HepG2 (cell line): ENCODE measurements at regions not wholly inside any gene's neighbourhood (a gene's known extent, or its start where the extent isn't known, plus 50 kb on each side); places are given as distances from the start of the nearest gene placed in this dataset.

Experiments used
- ATAC-seq: fragments of 200-7000 bp; cut with Tn5 transposase; 3 replicates; pipeline ENCODE4 v1.9.1; 2020; ENCODE audit warnings: mild to moderate bottlenecking, moderate library complexity
- BruUV-seq: library from RNA; stranded (reverse); fragments of 400-500 nt; replicated peaks from 2 replicates; lab custom pipeline; 2021; lab: Mats Ljungman, UMichigan
- CTCF ChIA-PET: fragments of 300-600 bp; formaldehyde crosslinking; extraction: SDS; loops from one replicate; lab custom pipeline; 2021; ENCODE audit warnings: low total read pairs, inconsistent platforms, low intra/inter-chr PET ratio; lab: Yijun Ruan, JAX
- POLR2A ChIA-PET: fragments of 350-600 bp; sonication (Branson Sonifier 250); formaldehyde crosslinking; loops from one replicate; lab custom pipeline; 2020; ENCODE audit warnings: antibody characterized with exemption, inconsistent platforms; lab: Yijun Ruan, JAX
- DNase-seq: peaks from one replicate; pipeline ENCODE4 v3.0.0-alpha.2; 2015; ENCODE audit warnings: low spot score
- FAIRE-seq: peaks from 3 replicates; lab custom pipeline; 2011; peaks lifted over from hg19 to GRCh38; lab: Jason Lieb, UNC
- H2AFZ ChIP-seq: one replicate; pipeline ENCODE4 v1.6.1; 2011; ENCODE audit warnings: low read length, inconsistent platforms
- H3K27ac ChIP-seq: fragments of 300-600 bp; 3 replicates; pipeline ENCODE4 v1.8.0; 2011; ENCODE audit warnings: mixed run types, mild to moderate bottlenecking, mixed read lengths, low read length, inconsistent platforms; ENCODE audit not compliant: insufficient read depth; ENCODE audit errors: extremely low read length
- H3K27me3 ChIP-seq, 2 experiments: fragments of 200-600 bp in 1 of 2; 2 replicates in 1 of 2; 3 replicates in 1 of 2; pipeline versions ENCODE4 v1.6.0 to v1.8.0; 2011; ENCODE audit warnings: low read length in 2 of 2, mild to moderate bottlenecking in 2 of 2, moderate library complexity in 2 of 2, inconsistent platforms in 1 of 2; ENCODE audit not compliant: insufficient read depth in 2 of 2, control insufficient read depth in 1 of 2
- H3K36me3 ChIP-seq, 2 experiments: fragments of 200-600 bp in 1 of 2; replicated peaks in 1 of 2; 2 replicates in 1 of 2; 3 replicates in 1 of 2; pipeline versions ENCODE4 v1.5.1 to v1.8.0; 2011; ENCODE audit warnings: low read length in 2 of 2, inconsistent platforms in 1 of 2; ENCODE audit not compliant: insufficient read depth in 2 of 2, control insufficient read depth in 1 of 2
- H3K4me1 ChIP-seq: 2 replicates; pipeline ENCODE4 v1.5.1; 2012; ENCODE audit warnings: low read length, inconsistent platforms; ENCODE audit not compliant: insufficient read depth
- H3K4me2 ChIP-seq: 2 replicates; pipeline ENCODE4 v1.6.0; 2011; ENCODE audit warnings: low read depth, low read length, inconsistent platforms
- H3K4me3 ChIP-seq, 3 experiments: fragments of 200-600 bp in 1 of 3; sonication (generic), shearing (Covaris generic) in 1 of 3; replicated peaks in 1 of 3; 2 replicates each; pipeline ENCODE4 v1.5.1; 2011 to 2016; ENCODE audit warnings: low read length in 3 of 3, inconsistent platforms in 2 of 3, low read depth in 2 of 3, mild to moderate bottlenecking in 2 of 3, control low read depth in 1 of 3, mixed read lengths in 1 of 3; ENCODE audit not compliant: insufficient read depth in 1 of 3
- H3K79me2 ChIP-seq: one replicate; pipeline ENCODE4 v1.6.1; 2011; ENCODE audit warnings: low read length, inconsistent platforms; ENCODE audit not compliant: insufficient read depth
- H3K9ac ChIP-seq: 2 replicates; pipeline ENCODE4 v1.6.0; 2011; ENCODE audit warnings: mild to moderate bottlenecking, low read depth, low read length, inconsistent platforms; ENCODE audit not compliant: insufficient read depth
- H3K9me3 ChIP-seq: 2 replicates; pipeline ENCODE4 v1.5.1; 2012; ENCODE audit warnings: mild to moderate bottlenecking, low read length
- H4K20me1 ChIP-seq: 2 replicates; pipeline ENCODE4 v1.6.0; 2011; ENCODE audit warnings: inconsistent platforms, mild to moderate bottlenecking, low read length, moderate library complexity; ENCODE audit not compliant: insufficient read depth
- ATF7-NPFF ChIP-seq: sonication (generic); formaldehyde crosslinking; IDR thresholded peaks from 2 replicates; pipeline ENCODE4 v1.8.1; 2023; ENCODE audit warnings: mild to moderate bottlenecking, low read depth, missing genetic modification reagents, moderate library complexity
- DNMT1 ChIP-seq: sonication (generic); formaldehyde crosslinking; IDR thresholded peaks from 2 replicates; pipeline ENCODE4 v1.5.1; 2020; ENCODE audit warnings: mild to moderate bottlenecking, missing genetic modification reagents
- HOXA5 ChIP-seq: sonication (generic); formaldehyde crosslinking; IDR thresholded peaks from 2 replicates; pipeline ENCODE4 v1.4.0; 2020; ENCODE audit warnings: missing genetic modification reagents
- KDM5A ChIP-seq: fragments of 200-600 bp; sonication (generic); IDR thresholded peaks from 2 replicates; pipeline ENCODE4 v1.7.0; 2018; ENCODE audit warnings: antibody characterized with exemption, mild to moderate bottlenecking, low read length, borderline replicate concordance
- KLF15 ChIP-seq: sonication (generic); formaldehyde crosslinking; IDR thresholded peaks from 2 replicates; pipeline ENCODE4 v1.8.1; 2023; ENCODE audit warnings: borderline replicate concordance, mild to moderate bottlenecking, inconsistent platforms, missing genetic modification reagents, mixed read lengths
- MLLT10 ChIP-seq: sonication (generic); formaldehyde crosslinking; IDR thresholded peaks from 2 replicates; pipeline ENCODE4 v1.4.0; 2020; ENCODE audit warnings: missing genetic modification reagents
- PCBP2 ChIP-seq: fragments of 200-400 bp; formaldehyde crosslinking; optimal IDR thresholded peaks from 2 replicates; pipeline ENCODE3; 2018; ENCODE audit warnings: low read length, low read depth; ENCODE audit not compliant: poor library complexity, severe bottlenecking
- ZNF263 ChIP-seq: sonication (generic); formaldehyde crosslinking; IDR thresholded peaks from 2 replicates; pipeline ENCODE4 v1.4.0; 2020; ENCODE audit warnings: missing genetic modification reagents
- ZNF761 ChIP-seq: sonication (generic); formaldehyde crosslinking; conservative IDR thresholded peaks from 2 replicates; pipeline ENCODE4 v1.4.0; 2020; ENCODE audit warnings: mild to moderate bottlenecking, missing genetic modification reagents
- WGBS: methylation state at CpG from one replicate; pipeline ENCODE4 v1.1.6; 2017; ENCODE audit warnings: low lambda C conversion rate; 5-methylcytosine and 5-hydroxymethylcytosine counted together
- in situ Hi-C: cut with HindIII; loops from 2 replicates; pipeline ENCODE4 v1.10.0; 2017; ENCODE audit warnings: low pct_unique_long_range_greater_than_20kb; ENCODE audit not compliant: extremely low pct_ligation_motif_present
- intact Hi-C: fragments of 100-400 bp; cut with micrococcal nuclease; formaldehyde crosslinking; loops from one replicate; pipeline ENCODE4 v1.10.0; 2022; ENCODE audit not compliant: unreplicated experiment
- TF ChIP-seq, protein P1 (sequence below): sonication (generic); formaldehyde crosslinking; IDR thresholded peaks from 2 replicates; pipeline ENCODE4 v1.8.0; 2022; ENCODE audit warnings: mild to moderate bottlenecking, missing genetic modification reagents
- TF ChIP-seq, protein P2 (sequence below): sonication (generic); formaldehyde crosslinking; IDR thresholded peaks from 2 replicates; pipeline ENCODE4 v1.5.0; 2020; ENCODE audit warnings: missing genetic modification reagents, mild to moderate bottlenecking, borderline replicate concordance
- TF ChIP-seq, protein P3 (sequence below), 2 experiments: IDR thresholded peaks; 2 replicates each; pipeline ENCODE4 v1.6.1; 2011 to 2012; ENCODE audit warnings: low read length in 2 of 2, borderline replicate concordance in 1 of 2, low read depth in 1 of 2, mild to moderate bottlenecking in 1 of 2, moderate library complexity in 1 of 2
- TF ChIP-seq, protein P4 (sequence below): sonication (generic); formaldehyde crosslinking; IDR thresholded peaks from 2 replicates; pipeline ENCODE4 v1.4.0; 2020; ENCODE audit warnings: mild to moderate bottlenecking, missing genetic modification reagents

DNA sequence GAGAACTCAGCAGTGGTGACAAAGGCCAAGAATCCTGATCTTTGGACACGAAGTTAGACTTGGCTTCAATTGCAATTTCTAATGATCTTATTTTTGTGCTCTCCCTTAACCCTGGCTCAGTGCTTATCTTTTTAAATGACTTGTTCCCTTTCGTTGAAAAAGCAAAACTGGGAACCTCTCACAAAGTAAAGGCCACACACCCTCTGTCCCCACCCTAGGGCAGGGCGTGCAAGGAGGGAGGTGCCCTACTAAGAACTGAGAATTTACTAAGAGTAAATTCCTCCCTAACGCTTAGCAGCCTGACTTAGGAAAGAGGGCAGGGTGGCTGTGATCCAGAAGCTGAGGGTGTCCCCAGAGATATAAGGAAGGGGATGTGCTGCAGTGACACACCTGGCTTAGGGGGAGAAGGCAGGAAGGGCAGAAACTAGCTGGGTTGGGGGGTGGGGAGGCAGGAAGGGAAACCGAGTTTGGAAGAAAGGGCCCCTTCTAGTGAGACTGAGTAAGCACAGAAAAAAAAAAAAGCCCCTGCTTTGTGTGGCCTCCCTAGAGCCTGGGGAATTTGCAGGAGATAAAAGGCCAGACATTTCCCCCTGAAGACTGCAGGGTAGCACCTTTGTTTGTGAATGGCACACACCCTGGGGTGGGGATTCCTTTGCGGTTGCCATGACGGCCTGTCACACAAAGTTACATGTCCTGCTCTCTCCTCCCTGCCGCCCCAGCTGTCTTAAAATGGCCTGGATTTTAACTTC is 435.1 kb downstream of the EFNB2 start (continued):
- TF ChIP-seq, protein P1, sequence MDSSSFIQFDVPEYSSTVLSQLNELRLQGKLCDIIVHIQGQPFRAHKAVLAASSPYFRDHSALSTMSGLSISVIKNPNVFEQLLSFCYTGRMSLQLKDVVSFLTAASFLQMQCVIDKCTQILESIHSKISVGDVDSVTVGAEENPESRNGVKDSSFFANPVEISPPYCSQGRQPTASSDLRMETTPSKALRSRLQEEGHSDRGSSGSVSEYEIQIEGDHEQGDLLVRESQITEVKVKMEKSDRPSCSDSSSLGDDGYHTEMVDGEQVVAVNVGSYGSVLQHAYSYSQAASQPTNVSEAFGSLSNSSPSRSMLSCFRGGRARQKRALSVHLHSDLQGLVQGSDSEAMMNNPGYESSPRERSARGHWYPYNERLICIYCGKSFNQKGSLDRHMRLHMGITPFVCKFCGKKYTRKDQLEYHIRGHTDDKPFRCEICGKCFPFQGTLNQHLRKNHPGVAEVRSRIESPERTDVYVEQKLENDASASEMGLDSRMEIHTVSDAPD (CRISPR knock-in tag) = no peak
- TF ChIP-seq, protein P2, sequence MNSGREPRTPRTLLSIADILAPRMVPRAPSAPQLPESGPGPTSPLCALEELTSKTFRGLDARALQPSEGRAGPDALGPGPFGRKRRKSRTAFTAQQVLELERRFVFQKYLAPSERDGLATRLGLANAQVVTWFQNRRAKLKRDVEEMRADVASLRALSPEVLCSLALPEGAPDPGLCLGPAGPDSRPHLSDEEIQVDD = no peak

DNA sequence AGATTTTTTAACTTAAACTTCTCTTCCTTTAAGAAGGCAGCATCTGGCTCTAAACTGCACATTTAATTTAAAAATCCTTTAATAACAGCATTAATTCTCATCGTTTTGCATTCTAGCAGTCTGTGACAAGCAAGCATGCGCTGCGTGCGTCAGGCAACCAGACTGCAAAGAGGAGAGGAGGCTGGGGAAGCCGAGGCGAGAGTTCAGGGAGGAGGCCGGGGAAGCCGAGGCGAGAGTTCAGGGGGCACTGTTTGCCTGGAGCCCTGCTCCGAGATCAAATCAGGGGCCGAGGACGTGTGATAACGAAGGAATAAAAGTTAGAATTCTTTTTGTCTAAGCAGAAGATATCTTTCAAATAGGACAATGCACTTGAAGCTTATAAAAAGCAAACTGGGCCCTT is 435.7 kb downstream of the EFNB2 start:
- Histone ChIP-seq H3K4me3 (no peak overlapping the region), H3K4me1 (no peaks in the 10 kb centered on the region), H3K36me3 (no peaks in the 10 kb centered on the region), H3K9ac (no peak overlapping the region), H3K9me3 (no peaks in the 10 kb centered on the region), H2AFZ (no peak overlapping the region), H4K20me1 (no peaks in the 10 kb centered on the region), H3K4me2 (no peak overlapping the region), H3K79me2 (no peaks in the 10 kb centered on the region), H3K27me3 (no peaks in the 10 kb centered on the region; a peak in 1 of 5 replicates), H3K27ac (no peak overlapping the region)
- intact Hi-C loops (no loop called here), in situ Hi-C loops (no loop called here)
- 26% methylated on average over 13 of the region's 13 CpGs for WGBS
- ChIA-PET CTCF (no interaction called here), POLR2A (no interaction called here)
- DNase-seq (no peak), ATAC-seq (no peak), FAIRE-seq (no peak)
- no TSS peak for BruUV-seq
- no peak for TF ChIP-seq MLLT10 (CRISPR knock-in tag)
- TF ChIP-seq PCBP2 = no peak
- TF ChIP-seq KDM5A = no peak
- no peak for TF ChIP-seq KLF15
- TF ChIP-seq, protein P3, sequence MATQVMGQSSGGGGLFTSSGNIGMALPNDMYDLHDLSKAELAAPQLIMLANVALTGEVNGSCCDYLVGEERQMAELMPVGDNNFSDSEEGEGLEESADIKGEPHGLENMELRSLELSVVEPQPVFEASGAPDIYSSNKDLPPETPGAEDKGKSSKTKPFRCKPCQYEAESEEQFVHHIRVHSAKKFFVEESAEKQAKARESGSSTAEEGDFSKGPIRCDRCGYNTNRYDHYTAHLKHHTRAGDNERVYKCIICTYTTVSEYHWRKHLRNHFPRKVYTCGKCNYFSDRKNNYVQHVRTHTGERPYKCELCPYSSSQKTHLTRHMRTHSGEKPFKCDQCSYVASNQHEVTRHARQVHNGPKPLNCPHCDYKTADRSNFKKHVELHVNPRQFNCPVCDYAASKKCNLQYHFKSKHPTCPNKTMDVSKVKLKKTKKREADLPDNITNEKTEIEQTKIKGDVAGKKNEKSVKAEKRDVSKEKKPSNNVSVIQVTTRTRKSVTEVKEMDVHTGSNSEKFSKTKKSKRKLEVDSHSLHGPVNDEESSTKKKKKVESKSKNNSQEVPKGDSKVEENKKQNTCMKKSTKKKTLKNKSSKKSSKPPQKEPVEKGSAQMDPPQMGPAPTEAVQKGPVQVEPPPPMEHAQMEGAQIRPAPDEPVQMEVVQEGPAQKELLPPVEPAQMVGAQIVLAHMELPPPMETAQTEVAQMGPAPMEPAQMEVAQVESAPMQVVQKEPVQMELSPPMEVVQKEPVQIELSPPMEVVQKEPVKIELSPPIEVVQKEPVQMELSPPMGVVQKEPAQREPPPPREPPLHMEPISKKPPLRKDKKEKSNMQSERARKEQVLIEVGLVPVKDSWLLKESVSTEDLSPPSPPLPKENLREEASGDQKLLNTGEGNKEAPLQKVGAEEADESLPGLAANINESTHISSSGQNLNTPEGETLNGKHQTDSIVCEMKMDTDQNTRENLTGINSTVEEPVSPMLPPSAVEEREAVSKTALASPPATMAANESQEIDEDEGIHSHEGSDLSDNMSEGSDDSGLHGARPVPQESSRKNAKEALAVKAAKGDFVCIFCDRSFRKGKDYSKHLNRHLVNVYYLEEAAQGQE (IDR thresholded peaks at IDR 0.05; ENCODE audit: borderline replicate concordance in 1 of 2, low read depth in 1 of 2, low read length in 2 of 2) = no peak
- no peak for TF ChIP-seq ZNF263 (CRISPR knock-in tag)
- no peak for TF ChIP-seq ZNF761 (CRISPR knock-in tag)
- TF ChIP-seq, protein P4, sequence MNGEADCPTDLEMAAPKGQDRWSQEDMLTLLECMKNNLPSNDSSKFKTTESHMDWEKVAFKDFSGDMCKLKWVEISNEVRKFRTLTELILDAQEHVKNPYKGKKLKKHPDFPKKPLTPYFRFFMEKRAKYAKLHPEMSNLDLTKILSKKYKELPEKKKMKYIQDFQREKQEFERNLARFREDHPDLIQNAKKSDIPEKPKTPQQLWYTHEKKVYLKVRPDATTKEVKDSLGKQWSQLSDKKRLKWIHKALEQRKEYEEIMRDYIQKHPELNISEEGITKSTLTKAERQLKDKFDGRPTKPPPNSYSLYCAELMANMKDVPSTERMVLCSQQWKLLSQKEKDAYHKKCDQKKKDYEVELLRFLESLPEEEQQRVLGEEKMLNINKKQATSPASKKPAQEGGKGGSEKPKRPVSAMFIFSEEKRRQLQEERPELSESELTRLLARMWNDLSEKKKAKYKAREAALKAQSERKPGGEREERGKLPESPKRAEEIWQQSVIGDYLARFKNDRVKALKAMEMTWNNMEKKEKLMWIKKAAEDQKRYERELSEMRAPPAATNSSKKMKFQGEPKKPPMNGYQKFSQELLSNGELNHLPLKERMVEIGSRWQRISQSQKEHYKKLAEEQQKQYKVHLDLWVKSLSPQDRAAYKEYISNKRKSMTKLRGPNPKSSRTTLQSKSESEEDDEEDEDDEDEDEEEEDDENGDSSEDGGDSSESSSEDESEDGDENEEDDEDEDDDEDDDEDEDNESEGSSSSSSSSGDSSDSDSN (CRISPR knock-in tag) = no peak
- no peak for TF ChIP-seq DNMT1
- no peak for TF ChIP-seq ATF7-NPFF
- TF ChIP-seq HOXA5 (CRISPR knock-in tag) = no peak
